A673 (cell line): ENCODE measurements at regions not wholly inside any gene's neighbourhood (a gene's known extent, or its start where the extent isn't known, plus 50 kb on each side); places are given as distances from the start of the nearest gene placed in this dataset.

Experiments
- BruUV-seq: library from RNA; stranded (reverse); fragments of 400-500 nt; replicated peaks from 2 replicates; lab custom pipeline; 2021; lab: Mats Ljungman, UMichigan
- CTCF ChIA-PET: fragments of 300-600 bp; sonication (Branson Sonifier 250); formaldehyde crosslinking; loops from one replicate; lab custom pipeline; 2022; ENCODE audit warnings: antibody characterized with exemption; lab: Charles Lee
- POLR2A ChIA-PET: fragments of 300-600 bp; sonication (Branson Sonifier 250); formaldehyde crosslinking; loops from one replicate; lab custom pipeline; 2022; ENCODE audit warnings: antibody characterized with exemption; ENCODE audit not compliant: low non-redundant PET; lab: Charles Lee
- DNase-seq: peaks from one replicate; pipeline ENCODE4 v3.0.0-alpha.2; 2015; ENCODE audit warnings: low spot score
- H3K27ac ChIP-seq: fragments of 200-600 bp; sonication (generic); 2 replicates; pipeline ENCODE4 v1.5.1; 2016; ENCODE audit warnings: mixed run types, low read depth, mild to moderate bottlenecking, mixed read lengths, antibody characterized with exemption, low read length; ENCODE audit not compliant: poor library complexity, severe bottlenecking
- H3K27me3 ChIP-seq: fragments of 200-600 bp; sonication (generic); replicated peaks from 2 replicates; pipeline ENCODE4 v1.6.1; 2017; ENCODE audit warnings: mixed run types, low read depth, mild to moderate bottlenecking, mixed read lengths, antibody characterized with exemption, low read length; ENCODE audit not compliant: insufficient read depth, poor library complexity
- H3K36me3 ChIP-seq: fragments of 200-600 bp; sonication (generic); 2 replicates; pipeline ENCODE4 v1.6.1; 2016; ENCODE audit warnings: mixed run types, mild to moderate bottlenecking, mixed read lengths, antibody characterized with exemption, low read length; ENCODE audit not compliant: insufficient read depth, poor library complexity, severe bottlenecking
- H3K4me1 ChIP-seq: fragments of 200-600 bp; sonication (generic); 2 replicates; pipeline ENCODE4 v1.6.1; 2017; ENCODE audit warnings: mixed run types, mild to moderate bottlenecking, mixed read lengths, antibody characterized with exemption, low read length; ENCODE audit not compliant: insufficient read depth, poor library complexity, severe bottlenecking
- H3K4me3 ChIP-seq: fragments of 200-600 bp; sonication (generic); 2 replicates; pipeline ENCODE4 v1.5.1; 2016; ENCODE audit warnings: low read depth, mixed run types, mild to moderate bottlenecking, mixed read lengths, low read length; ENCODE audit not compliant: poor library complexity, severe bottlenecking
- H3K9me3 ChIP-seq: fragments of 200-600 bp; sonication (generic); 2 replicates; pipeline ENCODE4 v1.6.1; 2016; ENCODE audit warnings: mixed run types, low read depth, mild to moderate bottlenecking, mixed read lengths, antibody characterized with exemption, low read length; ENCODE audit not compliant: poor library complexity, severe bottlenecking
- CTCF ChIP-seq: fragments of 300-800, 200-600 bp; sonication (generic); conservative IDR thresholded peaks from 2 replicates; pipeline ENCODE4 v1.5.1; 2017; ENCODE audit warnings: low read depth, mild to moderate bottlenecking, antibody characterized with exemption, low read length, moderate library complexity, mixed read lengths
- EZH2 ChIP-seq: fragments of 200-600 bp; sonication (generic); IDR thresholded peaks from 2 replicates; pipeline ENCODE4 v1.6.1; 2017; ENCODE audit warnings: borderline replicate concordance, low read depth, mild to moderate bottlenecking, mixed read lengths, antibody characterized with exemption, low read length; ENCODE audit not compliant: poor library complexity, severe bottlenecking
- intact Hi-C: fragments of 100-400 bp; cut with micrococcal nuclease; formaldehyde crosslinking; loops from one replicate; pipeline ENCODE4 v1.10.0; 2022; ENCODE audit not compliant: unreplicated experiment

DNA sequence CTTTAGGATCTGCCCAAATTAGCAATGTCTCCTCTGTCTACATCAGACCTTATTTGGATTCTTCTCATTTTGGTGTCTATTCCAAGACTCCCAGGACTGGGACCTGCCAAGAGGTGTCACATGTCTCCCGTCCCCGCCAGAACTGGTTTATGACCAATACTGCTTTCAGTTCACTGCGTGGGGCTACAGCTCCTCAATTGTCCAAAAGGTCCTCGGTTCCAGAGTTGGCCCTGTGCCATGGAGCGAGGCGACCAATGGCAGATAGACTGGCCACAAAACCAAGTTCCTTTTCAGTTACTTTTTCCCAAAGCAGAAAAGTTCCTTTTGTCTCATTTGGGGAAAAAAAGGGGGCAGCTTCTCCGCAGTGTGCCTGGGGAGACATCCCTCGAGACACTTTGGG is 144.1 kb upstream of the ZNF236 start:
- H3K4me1 ChIP-seq = no peaks in the 10 kb centered on the region
- TF ChIP-seq EZH2 = no peak
- TF ChIP-seq CTCF = no peak
- H3K9me3 ChIP-seq = no peaks in the 10 kb centered on the region
- H3K4me3 ChIP-seq = no peak overlapping the region
- no peaks in the 10 kb centered on the region for H3K27me3 ChIP-seq
- no peak for DNase-seq
- CTCF ChIA-PET = no interaction called here
- no peaks in the 10 kb centered on the region for H3K36me3 ChIP-seq
- BruUV-seq = no TSS peak
- POLR2A ChIA-PET = no interaction called here
- no peak overlapping the region for H3K27ac ChIP-seq
- intact Hi-C loops = no loop called here

- CTCF ChIA-PET = no interaction called here
- no peak overlapping the region for H3K27ac ChIP-seq
- H3K9me3 ChIP-seq = no peaks in the 10 kb centered on the region
- no peaks in the 10 kb centered on the region for H3K4me1 ChIP-seq
- H3K36me3 ChIP-seq = no peaks in the 10 kb centered on the region
- POLR2A ChIA-PET = no interaction called here
- BruUV-seq = no TSS peak
- intact Hi-C loops = no loop called here
- no peak overlapping the region for H3K4me3 ChIP-seq
- H3K27me3 ChIP-seq = no peaks in the 10 kb centered on the region
- TF ChIP-seq EZH2 (no peak), CTCF (no peak)
- DNase-seq = no peak
These were observed 147.8 kb upstream of the ZNF236 start for GRCh38 chr18:76674596-76674995.

GRCh38 chr18:76673281-76674185 is 148.8 kb upstream of the ZNF236 start:
- Histone ChIP-seq H3K36me3 (no peaks in the 10 kb centered on the region), H3K27ac (no peak overlapping the region), H3K9me3 (no peaks in the 10 kb centered on the region), H3K4me3 (no peak overlapping the region), H3K27me3 (no peaks in the 10 kb centered on the region), H3K4me1 (no peaks in the 10 kb centered on the region)
- no peak for DNase-seq
- intact Hi-C loops = no loop called here
- TF ChIP-seq CTCF (no peak), EZH2 (no peak)
- no TSS peak for BruUV-seq
- CTCF ChIA-PET = no interaction called here
- POLR2A ChIA-PET = no interaction called here
